ENCODE measurements at regions not wholly inside any gene's neighbourhood (a gene's known extent, or its start where the extent isn't known, plus 50 kb on each side); places are given as distances from the start of the nearest gene placed in this dataset.
"Not testable (repeated sequence)": the region's sequence is repeated elsewhere in the genome, so short reads cannot be mapped to it uniquely, and the experiment has no call there.

GRCh38 chr6:160804639-160805038 is 102.6 kb downstream of the PLG start:
- no peak for TF ChIP-seq CTCF (IDR thresholded peaks at IDR 0.05; ENCODE audit: low read depth, low read length)
- TF ChIP-seq POLR2A (IDR thresholded peaks at IDR 0.05; ENCODE audit: extremely low read depth, insufficient read length) = no peak
- TF ChIP-seq MYC (IDR thresholded peaks at IDR 0.05; ENCODE audit: low read depth, low read length) = no peak
- no peak for TF ChIP-seq MAX (IDR thresholded peaks at IDR 0.05; ENCODE audit: low read depth, low read length)
- no peak overlapping the region for H3K4me3 ChIP-seq (ENCODE audit: low read depth, low read length)
- DNase-seq (ENCODE audit: low read depth) = no peak

GRCh38 chr6:160808263-160808662 is 106.2 kb downstream of the PLG start:
- no peak overlapping the region for H3K4me3 ChIP-seq (ENCODE audit: low read depth, low read length)
- TF ChIP-seq MYC (IDR thresholded peaks at IDR 0.05; ENCODE audit: low read depth, low read length) (no peak), POLR2A (IDR thresholded peaks at IDR 0.05; ENCODE audit: extremely low read depth, insufficient read length) (no peak), MAX (IDR thresholded peaks at IDR 0.05; ENCODE audit: low read depth, low read length) (no peak), CTCF (IDR thresholded peaks at IDR 0.05; ENCODE audit: low read depth, low read length) (no peak)
- no peak for DNase-seq (ENCODE audit: low read depth)

GRCh38 chr6:160810238-160810637 is 108.2 kb downstream of the PLG start:
- TF ChIP-seq MYC (IDR thresholded peaks at IDR 0.05; ENCODE audit: low read depth, low read length) (no peak), CTCF (IDR thresholded peaks at IDR 0.05; ENCODE audit: low read depth, low read length) (no peak), POLR2A (IDR thresholded peaks at IDR 0.05; ENCODE audit: extremely low read depth, insufficient read length) (no peak), MAX (IDR thresholded peaks at IDR 0.05; ENCODE audit: low read depth, low read length) (no peak)
- DNase-seq (ENCODE audit: low read depth) = peak; percentile 8
- H3K4me3 ChIP-seq (ENCODE audit: low read depth, low read length) = no peak overlapping the region

- no peak for DNase-seq (ENCODE audit: low read depth)
- TF ChIP-seq POLR2A (IDR thresholded peaks at IDR 0.05; ENCODE audit: extremely low read depth, insufficient read length) (no peak), MYC (IDR thresholded peaks at IDR 0.05; ENCODE audit: low read depth, low read length) (no peak), MAX (IDR thresholded peaks at IDR 0.05; ENCODE audit: low read depth, low read length) (no peak), CTCF (IDR thresholded peaks at IDR 0.05; ENCODE audit: low read depth, low read length) (no peak)
- H3K4me3 ChIP-seq (ENCODE audit: low read depth, low read length) = no peak overlapping the region
Observed at GRCh38 chr6:160812097-160812496, 110.1 kb downstream of the PLG start.

GRCh38 chr6:160818934-160819333 is 116.9 kb downstream of the PLG start:
- DNase-seq (ENCODE audit: low read depth) = no peak
- TF ChIP-seq MAX (IDR thresholded peaks at IDR 0.05; ENCODE audit: low read depth, low read length) = no peak
- TF ChIP-seq MYC (IDR thresholded peaks at IDR 0.05; ENCODE audit: low read depth, low read length) = no peak
- no peak for TF ChIP-seq CTCF (IDR thresholded peaks at IDR 0.05; ENCODE audit: low read depth, low read length)
- no peak for TF ChIP-seq POLR2A (IDR thresholded peaks at IDR 0.05; ENCODE audit: extremely low read depth, insufficient read length)

GRCh38 chr6:160820661-160821060 is 118.6 kb downstream of the PLG start:
- H3K4me3 ChIP-seq (ENCODE audit: low read depth, low read length); DNase-seq (ENCODE audit: low read depth): not testable (repeated sequence)

More at GRCh38 chr6:160818934-160819333, 116.9 kb downstream of the PLG start:
- no peak overlapping the region for H3K4me3 ChIP-seq (ENCODE audit: low read depth, low read length)
